ENCODE measurements at regions not wholly inside any gene's neighbourhood (a gene's known extent, or its start where the extent isn't known, plus 50 kb on each side); places are given as distances from the start of the nearest gene placed in this dataset.

DNA sequence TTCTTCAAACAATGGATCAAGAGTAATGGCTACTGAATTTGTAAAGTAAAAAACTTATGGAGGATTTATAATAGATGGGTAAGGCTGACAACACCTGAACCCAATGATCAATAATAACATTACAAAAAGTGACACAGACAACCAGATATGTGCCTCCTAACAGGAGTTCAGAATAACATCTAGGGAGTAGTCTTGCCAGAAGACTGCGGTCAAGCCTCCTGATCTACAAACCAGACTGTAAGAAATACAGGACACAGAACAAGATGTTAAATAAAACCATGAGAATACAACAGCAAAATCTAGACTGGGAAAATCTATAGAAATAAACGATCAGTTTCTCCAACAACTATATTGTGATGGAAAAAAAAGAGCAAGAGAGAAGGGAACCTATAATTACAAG, 262.6 kb upstream of the TMTC1 start:
- H3K36me3 ChIP-seq (replicated peaks in 1 of 2; ENCODE audit: control insufficient read depth in 1 of 2, insufficient read depth in 2 of 2, low read length in 2 of 2) = no peaks in the 10 kb centered on the region
- TF ChIP-seq CTCF (IDR thresholded peaks at IDR 0.05) = no peak
- Mint-ChIP-seq H3K36me3 (no peaks in the 10 kb centered on the region), H3K9me3 (peaks cover 1 to 6% (median 2%) of the 10 kb centered on the region in 7 donors), H3K27ac (no peak overlapping the region), H3K4me3 (no peak overlapping the region), H3K27me3 (ENCODE audit: low read depth in 3 of 3) (no peaks in the 10 kb centered on the region), H3K4me1 (no peaks in the 10 kb centered on the region)
- DNase-seq = no peak
- no peak overlapping the region for H3K9ac ChIP-seq (ENCODE audit: insufficient read depth, low read length, poor library complexity, severe bottlenecking)
- no peaks in the 10 kb centered on the region for H4K20me1 ChIP-seq (ENCODE audit: insufficient read depth, low read length)
- no peaks in the 10 kb centered on the region for H3K4me1 ChIP-seq (ENCODE audit: control insufficient read depth in 1 of 2, insufficient read depth in 2 of 2, low read length in 2 of 2)
- H3K4me3 ChIP-seq (replicated peaks in 1 of 3; ENCODE audit: low read depth in 2 of 3, low read length in 3 of 3) = no peak overlapping the region
- H3K27me3 ChIP-seq (ENCODE audit: control insufficient read depth in 2 of 2, insufficient read depth in 2 of 2, low read length in 2 of 2) = no peaks in the 10 kb centered on the region
- no peak overlapping the region for H3K27ac ChIP-seq (ENCODE audit: low read depth in 1 of 2, low read length in 2 of 2)
- no peak overlapping the region for H2AFZ ChIP-seq (ENCODE audit: insufficient read depth, low read depth, low read length, poor library complexity, severe bottlenecking)
- peaks cover 0 to 3% of the 10 kb centered on the region in 2 donors for H3K9me3 ChIP-seq (replicated peaks in 1 of 2; ENCODE audit: control insufficient read depth in 1 of 2, insufficient read depth in 1 of 2, low read length in 2 of 2)
- WGBS (ENCODE audit: insufficient coverage) = no CpG with 5 or more reads among the region's 2 CpGs
- intact Hi-C loops (cut with micrococcal nuclease) = no loop called here
- no peaks in the 10 kb centered on the region for H3K79me2 ChIP-seq (ENCODE audit: insufficient read depth, low read length)
- H3K4me2 ChIP-seq (replicated peaks; ENCODE audit: extremely low read depth, low read length, poor library complexity, severe bottlenecking) = no peak overlapping the region

DNA sequence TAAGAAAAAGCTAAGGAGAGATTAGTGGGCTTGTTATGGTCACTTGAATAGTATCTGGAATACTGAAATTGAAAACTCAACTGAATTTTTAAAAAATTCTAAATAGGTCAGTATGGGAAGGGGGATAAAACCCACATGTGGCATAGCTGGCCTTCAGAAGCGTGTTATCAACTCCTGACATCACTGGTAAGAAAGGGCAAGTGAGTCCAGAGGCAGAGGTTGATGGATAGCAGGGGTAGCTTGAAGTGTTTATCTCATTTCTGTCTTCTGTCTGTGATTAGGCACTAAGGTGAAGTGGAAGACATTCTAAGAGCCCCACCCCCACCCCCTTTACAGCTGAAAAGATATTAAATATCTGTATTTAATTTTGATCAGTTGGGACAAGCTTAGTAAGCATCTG, 261.4 kb upstream of the TMTC1 start:
- Mint-ChIP-seq H3K27ac (no peak overlapping the region), H3K9me3 (peaks cover 1 to 6% (median 5%) of the 10 kb centered on the region in 7 donors), H3K36me3 (no peaks in the 10 kb centered on the region), H3K27me3 (ENCODE audit: low read depth in 3 of 3) (no peaks in the 10 kb centered on the region), H3K4me3 (no peak overlapping the region), H3K4me1 (no peaks in the 10 kb centered on the region)
- H3K4me2 ChIP-seq (replicated peaks; ENCODE audit: extremely low read depth, low read length, poor library complexity, severe bottlenecking) = no peak overlapping the region
- WGBS (ENCODE audit: insufficient coverage) = 60% methylated on average over 1 of the region's 1 CpG
- H3K36me3 ChIP-seq (replicated peaks in 1 of 2; ENCODE audit: control insufficient read depth in 1 of 2, insufficient read depth in 2 of 2, low read length in 2 of 2) = no peaks in the 10 kb centered on the region
- H3K79me2 ChIP-seq (ENCODE audit: insufficient read depth, low read length) = no peaks in the 10 kb centered on the region
- H3K9me3 ChIP-seq (replicated peaks in 1 of 2; ENCODE audit: control insufficient read depth in 1 of 2, insufficient read depth in 1 of 2, low read length in 2 of 2) = peaks cover 3 to 8% of the 10 kb centered on the region in 2 donors
- H3K27ac ChIP-seq (ENCODE audit: low read depth in 1 of 2, low read length in 2 of 2) = no peak overlapping the region
- no peaks in the 10 kb centered on the region for H3K27me3 ChIP-seq (ENCODE audit: control insufficient read depth in 2 of 2, insufficient read depth in 2 of 2, low read length in 2 of 2)
- TF ChIP-seq CTCF (IDR thresholded peaks at IDR 0.05) = no peak
- intact Hi-C loops (cut with micrococcal nuclease) = no loop called here
- H3K9ac ChIP-seq (ENCODE audit: insufficient read depth, low read length, poor library complexity, severe bottlenecking) = no peak overlapping the region
- no peaks in the 10 kb centered on the region for H3K4me1 ChIP-seq (ENCODE audit: control insufficient read depth in 1 of 2, insufficient read depth in 2 of 2, low read length in 2 of 2)
- no peak overlapping the region for H2AFZ ChIP-seq (ENCODE audit: insufficient read depth, low read depth, low read length, poor library complexity, severe bottlenecking)
- DNase-seq = no peak
- no peak overlapping the region for H3K4me3 ChIP-seq (replicated peaks in 1 of 3; ENCODE audit: low read depth in 2 of 3, low read length in 3 of 3)
- H4K20me1 ChIP-seq (ENCODE audit: insufficient read depth, low read length) = no peaks in the 10 kb centered on the region
